Fibroblast of mammary gland (primary cell): ENCODE measurements at regions not wholly inside any gene's neighbourhood (a gene's known extent, or its start where the extent isn't known, plus 50 kb on each side); places are given as distances from the start of the nearest gene placed in this dataset.

Experiments used
- DNase-seq: peaks from one replicate; pipeline ENCODE4 v3.0.0-alpha.2; 2010; ENCODE audit warnings: low read depth
- H3K4me3 ChIP-seq: 2 replicates; pipeline ENCODE4 v1.5.1; 2011; ENCODE audit warnings: low read depth, mild to moderate bottlenecking, low read length, moderate library complexity; ENCODE audit not compliant: control insufficient read depth
- CTCF ChIP-seq: conservative IDR thresholded peaks from 2 replicates; pipeline ENCODE4 v1.5.1; 2011; ENCODE audit warnings: low read depth, low read length, inconsistent platforms; ENCODE audit not compliant: control insufficient read depth, insufficient read depth

- no peak for DNase-seq
- no peak for TF ChIP-seq CTCF
- H3K4me3 ChIP-seq, result no peak overlapping the region
Observed at GRCh38 chr17:33517746-33518145, 224.7 kb upstream of the ASIC2 start.

- no peak for DNase-seq
- TF ChIP-seq CTCF, result no peak
- no peak overlapping the region for H3K4me3 ChIP-seq
Observed at GRCh38 chr17:33519692-33520091, 226.6 kb upstream of the ASIC2 start.

- peak; percentile 26 for DNase-seq
- TF ChIP-seq CTCF, result peak; percentile 61
- H3K4me3 ChIP-seq, result no peak overlapping the region
Observed at GRCh38 chr17:33520426-33521330, 227.6 kb upstream of the ASIC2 start.

GRCh38 chr17:33521784-33522183 lies 228.7 kb upstream of the ASIC2 start:
- no peak overlapping the region for H3K4me3 ChIP-seq
- TF ChIP-seq CTCF, result no peak
- no peak for DNase-seq

GRCh38 chr17:33522623-33523022 lies 229.5 kb upstream of the ASIC2 start:
- no peak overlapping the region for H3K4me3 ChIP-seq
- DNase-seq, result no peak
- no peak for TF ChIP-seq CTCF

GRCh38 chr17:33523577-33523981 lies 230.5 kb upstream of the ASIC2 start:
- H3K4me3 ChIP-seq, result no peak overlapping the region
- no peak for TF ChIP-seq CTCF
- DNase-seq, result peak; percentile 61
